CD4-positive, alpha-beta T cell treated with Interleukin-15 for 4 hours (primary cell): ENCODE measurements at regions not wholly inside any gene's neighbourhood (a gene's known extent, or its start where the extent isn't known, plus 50 kb on each side); places are given as distances from the start of the nearest gene placed in this dataset.

Experiments used
- DNase-seq: peaks from one replicate; pipeline ENCODE4 v3.0.0-alpha.2; 2020; ENCODE audit warnings: low spot score

DNA sequence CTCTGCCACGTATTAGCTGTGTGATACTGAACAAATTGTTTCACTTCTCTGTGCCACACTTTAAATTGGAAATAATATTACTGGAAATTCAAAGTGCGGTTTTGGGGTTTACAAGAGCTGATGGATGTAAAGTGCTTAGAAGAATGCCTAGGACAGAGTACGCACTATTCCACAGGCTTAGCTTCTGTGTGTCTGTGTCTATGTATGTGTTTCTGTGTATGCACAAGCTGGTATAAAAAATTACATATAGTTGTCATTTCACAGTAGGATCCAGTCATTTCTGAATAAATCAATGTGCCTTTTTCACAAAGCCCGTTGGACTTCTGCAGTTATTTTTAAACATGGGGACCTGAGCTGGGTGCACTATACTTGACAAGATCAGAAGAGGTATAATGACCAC lies 370.4 kb downstream of the TUSC7 start:
- no peak for DNase-seq

GRCh38 chr3:117080872-117081271 lies 371.3 kb downstream of the TUSC7 start:
- no peak for DNase-seq

DNA sequence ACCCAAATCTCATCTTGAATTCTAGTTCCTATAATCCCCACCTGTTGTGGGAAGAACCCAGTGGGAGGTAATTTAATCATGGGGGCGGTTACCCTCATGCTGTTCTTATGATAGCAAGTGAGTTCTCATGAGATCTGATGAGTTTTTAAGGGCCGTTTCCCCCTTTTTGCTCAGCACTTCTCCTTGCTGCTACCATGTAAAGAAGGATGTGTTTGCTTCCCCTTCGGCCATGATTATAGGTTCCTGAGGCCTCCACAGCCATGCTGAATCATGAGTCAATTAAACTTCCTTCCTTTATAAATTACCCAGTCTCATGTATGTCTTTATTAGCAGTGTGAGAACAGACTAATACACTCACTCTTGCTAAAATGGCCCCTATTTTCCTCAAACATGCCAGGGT lies 374.7 kb downstream of the TUSC7 start:
- no peak for DNase-seq

DNA sequence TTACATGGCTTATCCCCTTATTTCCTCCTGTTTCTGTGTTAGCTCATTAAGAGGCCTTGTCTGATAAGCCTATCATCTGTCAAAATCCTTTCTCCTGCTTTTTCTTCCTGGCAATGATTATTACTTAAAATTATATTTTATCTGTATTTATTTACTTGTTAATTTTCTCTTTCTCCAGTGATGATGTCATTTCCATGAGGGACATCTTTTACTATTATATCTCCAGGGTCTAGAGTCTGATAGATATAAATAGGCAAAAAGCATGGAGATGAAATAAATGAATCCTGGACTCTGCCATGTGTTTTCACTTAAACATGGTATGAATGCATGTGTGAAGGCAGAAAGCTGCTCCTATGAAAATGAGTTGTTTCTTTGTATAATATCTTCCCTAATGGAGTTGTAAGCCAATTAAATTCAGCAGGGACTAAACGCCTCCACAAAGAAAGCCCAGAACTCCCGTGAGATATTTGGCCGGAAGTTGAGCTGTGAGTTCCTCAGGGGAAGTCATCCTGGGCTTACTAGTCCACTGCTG lies 375.2 kb downstream of the TUSC7 start:
- no peak for DNase-seq

GRCh38 chr3:117091676-117092075 lies 382.1 kb downstream of the TUSC7 start:
- DNase-seq, result no peak

DNA sequence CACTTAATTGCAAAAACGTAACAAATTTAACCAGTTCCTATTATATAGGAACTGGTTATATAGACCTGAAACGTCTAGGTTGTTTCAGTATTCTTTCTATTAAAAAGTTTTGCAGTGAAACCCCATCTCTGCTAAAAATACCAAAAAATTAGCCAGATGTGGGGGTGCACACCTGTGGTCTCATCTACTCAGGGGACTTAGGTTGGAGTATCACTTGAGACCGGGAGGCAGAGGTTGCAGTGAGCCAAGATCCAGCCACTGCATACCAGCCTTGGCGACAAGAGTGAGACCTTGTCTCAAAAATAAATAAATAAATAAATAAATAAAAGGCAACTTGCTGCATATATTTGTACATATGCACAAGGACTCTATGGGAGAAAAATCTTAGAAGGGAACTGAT lies 387.0 kb downstream of the TUSC7 start:
- no peak for DNase-seq

- no peak for DNase-seq
These were observed 387.8 kb downstream of the TUSC7 start for GRCh38 chr3:117097351-117097750.

DNA sequence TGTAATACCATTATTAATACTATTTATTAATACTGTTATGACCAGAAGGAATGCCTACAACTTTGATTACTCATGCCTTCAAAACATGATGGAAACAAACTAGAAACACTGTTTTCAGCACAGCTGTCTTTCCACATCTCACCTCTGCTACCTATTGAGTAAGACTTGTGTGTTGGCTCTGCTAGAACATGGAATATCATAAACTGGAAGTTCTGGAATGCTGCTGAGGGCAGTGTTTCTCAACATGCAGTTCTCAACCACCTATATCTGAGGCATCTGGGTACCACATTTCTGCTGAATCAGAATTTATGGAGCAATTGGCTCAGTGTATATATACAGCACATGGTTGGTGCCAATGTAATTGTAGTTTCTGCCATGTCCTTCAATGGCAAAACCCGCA lies 392.1 kb downstream of the TUSC7 start:
- DNase-seq, result no peak

DNA sequence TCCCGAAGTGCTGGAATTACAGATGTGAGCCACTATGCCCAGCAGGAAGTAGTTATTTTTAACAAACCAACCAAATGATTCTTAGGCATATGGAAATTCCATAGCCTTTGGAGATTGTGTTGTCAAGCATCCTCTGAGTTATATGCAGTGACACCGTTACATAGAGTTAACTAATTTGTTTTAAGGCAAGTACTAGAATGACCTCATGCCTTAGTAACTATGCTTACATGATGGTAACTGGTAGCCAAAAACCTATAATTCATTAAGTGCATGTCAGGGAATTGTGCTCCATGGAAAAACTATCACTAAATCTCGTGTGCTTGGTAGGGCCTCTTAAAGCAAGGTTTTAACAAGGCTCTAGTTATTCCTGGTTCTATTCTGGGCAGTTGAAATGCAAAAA lies 392.8 kb downstream of the TUSC7 start:
- DNase-seq, result no peak

DNA sequence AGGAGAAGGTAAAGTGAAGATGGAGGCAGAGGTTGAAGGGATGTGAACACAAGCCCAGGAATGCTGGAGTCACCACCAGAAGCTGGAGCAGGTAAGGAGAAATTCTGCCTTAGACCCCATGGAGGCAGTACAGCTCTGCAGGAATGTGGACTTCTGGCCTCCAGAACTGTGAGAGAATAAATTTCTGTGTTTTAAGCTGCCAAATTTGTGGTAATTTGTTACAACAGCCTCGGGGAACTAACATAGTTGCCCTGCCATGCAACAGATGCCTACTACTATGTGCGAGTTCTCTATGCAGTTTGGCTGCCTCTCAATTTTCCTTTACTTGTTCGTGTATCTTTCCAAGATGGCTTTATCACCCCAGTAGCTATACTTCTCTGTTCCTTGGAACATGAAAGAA lies 394.1 kb downstream of the TUSC7 start:
- no peak for DNase-seq

GRCh38 chr3:117104381-117104780 lies 394.8 kb downstream of the TUSC7 start:
- DNase-seq, result no peak

DNA sequence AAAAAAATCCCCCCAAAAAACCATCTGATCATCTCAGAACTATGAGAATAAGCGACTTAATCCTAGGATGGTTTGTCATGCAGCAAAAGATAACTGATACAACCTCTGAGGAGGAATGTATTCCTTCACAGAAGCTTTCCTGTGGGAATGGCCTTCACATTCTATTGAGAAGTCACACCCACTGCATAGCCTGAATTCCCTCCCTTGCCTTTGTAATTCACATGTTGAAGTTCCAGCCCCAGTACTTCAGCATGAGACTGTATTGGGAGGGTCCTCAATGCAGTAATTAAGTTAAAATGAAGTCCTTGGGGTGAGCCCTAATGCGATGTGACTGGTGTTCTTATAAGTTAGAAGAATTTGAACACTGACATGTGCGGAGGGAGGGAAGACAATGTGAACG lies 395.2 kb downstream of the TUSC7 start:
- no peak for DNase-seq

DNA sequence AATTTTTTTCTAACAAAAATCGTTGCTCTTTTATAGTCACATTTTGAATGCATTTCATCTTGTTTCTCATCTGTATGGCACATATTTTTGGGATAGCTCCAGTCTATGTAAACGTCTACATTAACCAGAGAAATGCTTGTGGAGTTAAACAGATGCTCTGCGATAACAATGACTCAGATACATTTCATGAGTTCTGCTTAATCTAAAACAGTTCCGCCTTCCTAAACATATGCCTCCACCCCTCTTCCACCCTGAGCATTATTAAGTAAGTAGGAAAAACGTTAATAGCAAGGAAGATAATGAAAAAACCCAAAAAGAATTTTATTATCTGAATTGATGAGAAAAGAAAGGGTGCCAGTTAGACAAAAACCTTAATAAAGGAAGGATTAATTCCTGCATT lies 396.1 kb downstream of the TUSC7 start:
- no peak for DNase-seq

GRCh38 chr3:117106396-117106795 lies 396.8 kb downstream of the TUSC7 start:
- DNase-seq, result no peak

- no peak for DNase-seq
These were observed 398.4 kb downstream of the TUSC7 start for GRCh38 chr3:117107946-117108345.

GRCh38 chr3:117109178-117109577 lies 399.6 kb downstream of the TUSC7 start:
- no peak for DNase-seq

GRCh38 chr3:117114517-117115265 lies 405.1 kb downstream of the TUSC7 start:
- DNase-seq, result no peak

- DNase-seq, result no peak
These were observed 407.8 kb downstream of the TUSC7 start for GRCh38 chr3:117117188-117117936.

GRCh38 chr3:117118604-117119003 lies 409.0 kb downstream of the TUSC7 start:
- no peak for DNase-seq

GRCh38 chr3:117120014-117120413 lies 410.4 kb downstream of the TUSC7 start:
- DNase-seq, result no peak

DNA sequence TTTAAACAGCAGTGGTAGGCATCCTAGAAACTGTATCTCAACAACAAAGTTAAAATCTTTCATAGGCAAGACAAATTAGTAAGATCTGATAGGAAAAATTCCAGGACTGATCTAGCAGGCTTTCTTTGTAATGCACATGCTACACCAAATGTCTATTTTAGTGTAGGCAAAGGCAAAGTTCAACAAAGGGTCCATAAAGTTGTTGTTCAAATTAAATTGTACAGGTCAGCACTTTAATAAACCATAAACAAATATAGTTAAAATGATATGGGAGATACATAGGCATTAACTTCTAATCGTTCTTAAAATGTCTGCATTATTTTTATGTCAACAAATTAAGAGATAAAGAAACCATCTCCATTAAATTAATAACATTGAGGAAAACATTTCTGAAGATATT lies 413.0 kb downstream of the TUSC7 start:
- DNase-seq, result no peak

- no peak for DNase-seq
These were observed 416.9 kb downstream of the TUSC7 start for GRCh38 chr3:117126460-117126859.

GRCh38 chr3:117126946-117127546 lies 417.5 kb downstream of the TUSC7 start:
- no peak for DNase-seq
